Tibial artery (tissue), 4 donors: ENCODE measurements at regions not wholly inside any gene's neighbourhood (a gene's known extent, or its start where the extent isn't known, plus 50 kb on each side); places are given as distances from the start of the nearest gene placed in this dataset.
"Not testable (repeated sequence)": the region's sequence is repeated elsewhere in the genome, so short reads cannot be mapped to it uniquely, and the experiment has no call there.

Experiments
- DNase-seq, 2 donors: peaks; one replicate each; pipeline ENCODE4 v3.0.0-alpha.2; 2019
- H3K27ac ChIP-seq, 2 donors: fragments of 200-600 bp; sonication (generic) in 1 of 2; 1 replicate in 1 of 2; 2 replicates in 1 of 2; pipeline ENCODE4 v1.5.1; 2018 to 2019; ENCODE audit warnings: mild to moderate bottlenecking in 1 of 2
- H3K27me3 ChIP-seq, 2 donors: fragments of 200-600 bp; sonication (generic) in 1 of 2; one replicate each; pipeline versions ENCODE4 v1.5.1 to v1.6.0; 2016 to 2019
- H3K36me3 ChIP-seq, 3 donors: fragments of 200-600 bp; sonication (generic) in 2 of 3; one replicate each; pipeline ENCODE4 v1.5.1; 2016 to 2019; ENCODE audit warnings: mild to moderate bottlenecking in 2 of 3
- H3K4me1 ChIP-seq, 4 donors: fragments of 200-600 bp; sonication (generic) in 2 of 4; 1 replicate in 3 of 4; 2 replicates in 1 of 4; pipeline ENCODE4 v1.5.1; 2016 to 2019
- H3K4me3 ChIP-seq, 2 donors: fragments of 200-600 bp; sonication (generic) in 1 of 2; 1 replicate in 1 of 2; 2 replicates in 1 of 2; pipeline ENCODE4 v1.5.1; 2018 to 2019; ENCODE audit warnings: mild to moderate bottlenecking in 2 of 2
- H3K9me3 ChIP-seq, 3 donors: fragments of 200-600 bp; sonication (generic) in 1 of 3; one replicate each; pipeline ENCODE4 v1.5.1; 2016 to 2019
- CTCF ChIP-seq, 2 experiments: fragments of 200-600 bp in 1 of 2; fragments of 450-650 bp in 1 of 2; IDR thresholded peaks; one replicate each; pipeline ENCODE4 v1.5.1; 2017 to 2019; ENCODE audit warnings: antibody characterized with exemption in 2 of 2, mild to moderate bottlenecking in 1 of 2, moderate library complexity in 1 of 2
- intact Hi-C: fragments of 100-400 bp; cut with DNase I; formaldehyde crosslinking; loops from one replicate; pipeline ENCODE4 v1.15.0; 2023; ENCODE audit warnings: low total_unique reads

GRCh38 chr7:4486907-4487306, 195.2 kb upstream of the FOXK1 start:
- peaks cover 0 to 8% (median 0%) of the 10 kb centered on the region in 3 donors for H3K9me3 ChIP-seq
- DNase-seq, result no peak
- H3K27ac ChIP-seq, result no peak overlapping the region
- TF ChIP-seq CTCF (IDR thresholded peaks at IDR 0.05), result no peak
- H3K36me3 ChIP-seq, result no peaks in the 10 kb centered on the region
- intact Hi-C loops, result no loop called here
- H3K27me3 ChIP-seq, result no peaks in the 10 kb centered on the region
- H3K4me1 ChIP-seq, result no peaks in the 10 kb centered on the region
- no peak overlapping the region for H3K4me3 ChIP-seq

- H3K36me3 ChIP-seq, intact Hi-C loops: not testable (repeated sequence)
These were observed 185.2 kb upstream of the FOXK1 start for GRCh38 chr7:4496911-4497310.

DNA sequence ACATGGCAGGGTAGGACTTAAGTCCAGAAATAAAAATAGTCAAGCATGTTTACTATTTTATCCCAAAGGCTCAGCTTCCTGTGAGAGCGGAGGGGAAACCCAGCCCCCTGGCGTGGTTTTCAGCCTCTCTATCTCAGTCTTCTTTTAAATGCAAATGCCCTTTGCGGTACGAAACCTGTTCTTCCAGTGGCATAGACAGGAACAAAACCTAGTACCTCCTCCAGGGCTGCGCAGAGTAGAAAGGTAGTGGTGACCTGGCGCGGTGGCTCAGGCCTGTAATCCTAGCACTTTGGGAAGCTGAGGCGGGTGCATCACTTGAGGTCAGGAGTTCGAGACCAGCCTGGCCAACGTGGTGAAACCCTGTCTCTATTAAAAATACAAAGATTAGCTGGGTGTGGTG, 181.3 kb upstream of the FOXK1 start:
- peaks cover 0 to 4% of the 10 kb centered on the region in 2 donors for H3K27me3 ChIP-seq
- peaks cover 0 to 4% (median 2%) of the 10 kb centered on the region in 3 donors for H3K9me3 ChIP-seq
- H3K36me3 ChIP-seq, result no peaks in the 10 kb centered on the region
- intact Hi-C loops, result no loop called here
- no peak for TF ChIP-seq CTCF (IDR thresholded peaks at IDR 0.05)
- H3K4me1 ChIP-seq, result no peaks in the 10 kb centered on the region
- no peak overlapping the region for H3K4me3 ChIP-seq
- no peak for DNase-seq
- H3K27ac ChIP-seq, result no peak overlapping the region

More at GRCh38 chr7:4496911-4497310, 185.2 kb upstream of the FOXK1 start:
- not testable (repeated sequence) for H3K9me3 ChIP-seq, H3K4me3 ChIP-seq, DNase-seq, H3K27me3 ChIP-seq, H3K27ac ChIP-seq, H3K4me1 ChIP-seq

GRCh38 chr7:4507886-4508285, 174.2 kb upstream of the FOXK1 start:
- H3K27ac ChIP-seq, H3K27me3 ChIP-seq, H3K4me3 ChIP-seq, intact Hi-C loops, DNase-seq, H3K36me3 ChIP-seq, H3K4me1 ChIP-seq: not testable (repeated sequence)
- H3K9me3 ChIP-seq, result peaks cover 0 to 10% (median 4%) of the 10 kb centered on the region in 3 donors

- no peaks in the 10 kb centered on the region for H3K27me3 ChIP-seq
- peaks cover 0 to 10% (median 4%) of the 10 kb centered on the region in 3 donors for H3K9me3 ChIP-seq
- no peak for TF ChIP-seq CTCF (IDR thresholded peaks at IDR 0.05)
These were observed 168.6 kb upstream of the FOXK1 start for GRCh38 chr7:4513450-4513849.

GRCh38 chr7:4519819-4520520, 162.1 kb upstream of the FOXK1 start:
- DNase-seq, result no peak
- TF ChIP-seq CTCF (IDR thresholded peaks at IDR 0.05), result no peak

More at GRCh38 chr7:4513450-4513849, 168.6 kb upstream of the FOXK1 start:
- intact Hi-C loops, result no loop called here
- no peak for DNase-seq
- H3K36me3 ChIP-seq, result no peaks in the 10 kb centered on the region
- H3K4me3 ChIP-seq, result no peak overlapping the region
- H3K4me1 ChIP-seq, result no peaks in the 10 kb centered on the region
- H3K27ac ChIP-seq, result no peak overlapping the region

More at GRCh38 chr7:4519819-4520520, 162.1 kb upstream of the FOXK1 start:
- Histone ChIP-seq H3K27ac (no peak overlapping the region), H3K27me3 (peaks cover 0 to 5% of the 10 kb centered on the region in 2 donors), H3K36me3 (no peaks in the 10 kb centered on the region), H3K9me3 (no peaks in the 10 kb centered on the region), H3K4me3 (no peak overlapping the region), H3K4me1 (no peaks in the 10 kb centered on the region)
- intact Hi-C loops, result no loop called here
